IPS DF 4.7 (cell line): ENCODE measurements at regions not wholly inside any gene's neighbourhood (a gene's known extent, or its start where the extent isn't known, plus 50 kb on each side); places are given as distances from the start of the nearest gene placed in this dataset.

Source experiments
- DNase-seq: peaks from one replicate; pipeline ENCODE4 v3.0.0-alpha.2; 2013; ENCODE audit warnings: low spot score; ENCODE audit errors: extremely low read depth

- DNase-seq: no peak
Measured at GRCh38 chr6:8683204-8683603, 247.9 kb upstream of the SLC35B3 start.

- no peak for DNase-seq
Measured at GRCh38 chr6:8679823-8680222, 244.5 kb upstream of the SLC35B3 start.

GRCh38 chr6:8678466-8678865 is 243.1 kb upstream of the SLC35B3 start:
- DNase-seq: no peak

GRCh38 chr6:8674126-8674525 is 238.8 kb upstream of the SLC35B3 start:
- no peak for DNase-seq

- DNase-seq: no peak
Measured at GRCh38 chr6:8672882-8673281, 237.5 kb upstream of the SLC35B3 start.

GRCh38 chr6:8670792-8671191 is 235.4 kb upstream of the SLC35B3 start:
- DNase-seq: no peak

GRCh38 chr6:8664700-8665099 is 229.4 kb upstream of the SLC35B3 start:
- no peak for DNase-seq

GRCh38 chr6:8664070-8664469 is 228.7 kb upstream of the SLC35B3 start:
- DNase-seq: no peak

GRCh38 chr6:8659404-8660189 is 224.3 kb upstream of the SLC35B3 start:
- no peak for DNase-seq

- DNase-seq: no peak
Measured at GRCh38 chr6:8658416-8658815, 223.1 kb upstream of the SLC35B3 start.

GRCh38 chr6:8657522-8657921 is 222.2 kb upstream of the SLC35B3 start:
- no peak for DNase-seq

- DNase-seq: no peak
Measured at GRCh38 chr6:8655670-8656454, 220.5 kb upstream of the SLC35B3 start.

GRCh38 chr6:8652710-8653109 is 217.4 kb upstream of the SLC35B3 start:
- DNase-seq: peak; percentile 19

GRCh38 chr6:8651998-8652397 is 216.7 kb upstream of the SLC35B3 start:
- no peak for DNase-seq

GRCh38 chr6:8645212-8645611 is 209.9 kb upstream of the SLC35B3 start:
- no peak for DNase-seq

- no peak for DNase-seq
Measured at GRCh38 chr6:8644306-8644705, 209.0 kb upstream of the SLC35B3 start.

GRCh38 chr6:8642854-8643253 is 207.5 kb upstream of the SLC35B3 start:
- DNase-seq: no peak

- no peak for DNase-seq
Measured at GRCh38 chr6:8642131-8642530, 206.8 kb upstream of the SLC35B3 start.

GRCh38 chr6:8639928-8640649 is 204.7 kb upstream of the SLC35B3 start:
- no peak for DNase-seq

GRCh38 chr6:8637896-8638597 is 202.7 kb upstream of the SLC35B3 start:
- DNase-seq: no peak

- DNase-seq: no peak
Measured at GRCh38 chr6:8633762-8634161, 198.4 kb upstream of the SLC35B3 start.
